SW480 (cell line): ENCODE measurements at regions not wholly inside any gene's neighbourhood (a gene's known extent, or its start where the extent isn't known, plus 50 kb on each side); places are given as distances from the start of the nearest gene placed in this dataset.
"Not testable (repeated sequence)": the region's sequence is repeated elsewhere in the genome, so short reads cannot be mapped to it uniquely, and the experiment has no call there.

Experiments used
- DNase-seq: peaks from one replicate; pipeline ENCODE4 v3.0.0-alpha.2; 2016; ENCODE audit warnings: low spot score

- not testable (repeated sequence) for DNase-seq
These were observed 88.6 kb upstream of the NFIL3 start for GRCh38 chr9:91512235-91512634.

- DNase-seq: no peak
These were observed 80.0 kb upstream of the NFIL3 start for GRCh38 chr9:91503673-91504081.

DNA sequence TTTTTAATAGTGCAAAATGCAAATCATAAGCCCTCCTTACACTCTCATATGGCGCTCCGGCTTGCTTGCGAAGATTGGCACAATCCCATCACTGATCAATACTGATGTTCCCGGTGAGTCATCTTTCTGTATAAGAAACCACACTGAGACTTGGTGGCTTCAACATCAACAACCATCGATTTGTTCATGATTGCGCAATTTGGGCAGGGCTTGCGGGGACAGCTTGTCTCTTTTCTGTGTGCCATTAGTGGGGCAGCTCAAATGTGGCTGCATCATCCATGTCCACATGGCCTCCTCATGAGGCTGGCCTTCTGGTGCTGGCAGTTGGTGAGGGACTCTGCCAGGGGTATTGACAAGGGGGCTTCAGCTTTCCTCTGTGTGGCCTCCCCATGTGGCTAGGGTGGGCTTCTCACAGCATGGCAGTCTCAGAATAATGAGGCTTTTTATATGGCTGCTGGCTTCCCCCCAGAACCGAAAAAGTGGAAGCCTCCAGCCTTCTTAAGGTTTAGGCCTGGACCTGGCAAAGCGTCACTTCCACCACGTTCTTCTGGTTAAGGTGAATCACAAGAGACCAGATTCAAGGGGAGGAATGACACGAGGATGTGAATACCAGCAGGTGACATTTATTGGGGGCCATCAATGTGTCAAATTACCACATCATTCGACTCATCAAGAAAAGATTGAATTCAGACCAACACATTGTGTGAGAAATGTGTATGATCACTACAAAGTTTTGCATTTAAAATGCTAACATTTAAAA lies 79.5 kb upstream of the NFIL3 start:
- no peak for DNase-seq

DNA sequence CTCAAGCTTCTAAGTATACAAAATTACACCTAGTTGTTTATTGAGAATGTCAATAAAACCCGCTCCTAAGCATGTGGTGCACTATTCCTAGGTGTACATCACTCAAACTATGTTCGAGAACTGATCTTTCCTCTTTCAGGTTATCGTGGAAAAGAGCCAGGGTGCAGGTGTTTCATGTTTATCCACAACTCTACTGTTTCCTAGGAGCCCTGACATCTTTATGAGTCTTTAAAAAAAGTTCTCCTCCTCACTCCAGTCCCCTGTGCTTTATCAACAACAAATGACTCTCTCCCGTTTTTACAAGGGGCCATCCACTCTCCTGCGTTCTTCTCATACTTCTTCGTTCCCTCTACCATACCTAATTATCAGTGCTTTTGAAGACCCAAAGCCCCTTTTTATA lies 78.8 kb upstream of the NFIL3 start:
- DNase-seq: no peak

GRCh38 chr9:91500509-91501014 lies 76.9 kb upstream of the NFIL3 start:
- peak; percentile 39 for DNase-seq

- no peak for DNase-seq
These were observed 72.7 kb upstream of the NFIL3 start for GRCh38 chr9:91496351-91496750.

DNA sequence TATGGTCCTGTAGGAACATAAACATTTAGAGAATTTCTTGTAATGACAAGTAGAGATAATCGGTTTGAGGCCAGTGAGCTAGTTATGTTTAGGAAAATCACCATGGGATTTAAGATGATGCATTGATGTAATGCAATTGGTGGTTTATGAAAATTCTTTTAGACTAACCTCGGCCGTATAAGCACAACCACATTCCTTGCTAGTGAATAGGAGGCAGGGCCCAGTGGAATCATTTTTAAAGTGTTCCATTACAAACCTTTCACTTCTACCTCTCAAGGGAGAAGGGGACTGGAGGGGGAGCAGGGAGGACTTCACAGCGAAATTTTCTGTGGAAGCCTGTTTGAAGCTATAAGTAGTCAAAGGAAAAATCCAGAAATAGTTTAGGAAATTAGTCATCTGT lies 71.8 kb upstream of the NFIL3 start:
- DNase-seq: peak; percentile 74

DNA sequence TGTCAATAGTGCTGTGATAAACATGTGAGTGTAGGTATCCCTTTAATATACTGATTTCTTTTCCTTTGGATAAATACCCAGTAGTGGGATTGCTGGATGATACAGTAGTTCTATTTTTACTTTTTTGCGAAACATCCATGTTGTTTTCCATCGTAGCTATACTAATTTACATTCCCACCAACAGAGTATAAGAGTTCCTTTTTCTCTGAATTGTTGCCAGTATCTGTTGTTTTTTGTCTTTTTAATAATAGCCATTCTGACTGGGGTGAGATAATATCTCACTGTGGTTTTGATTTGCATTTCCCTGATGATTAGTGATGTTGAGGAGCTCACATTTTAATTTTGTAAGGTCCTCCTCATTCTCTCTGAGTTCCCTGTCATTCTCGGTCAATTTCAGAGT lies 71.1 kb upstream of the NFIL3 start:
- no peak for DNase-seq

DNA sequence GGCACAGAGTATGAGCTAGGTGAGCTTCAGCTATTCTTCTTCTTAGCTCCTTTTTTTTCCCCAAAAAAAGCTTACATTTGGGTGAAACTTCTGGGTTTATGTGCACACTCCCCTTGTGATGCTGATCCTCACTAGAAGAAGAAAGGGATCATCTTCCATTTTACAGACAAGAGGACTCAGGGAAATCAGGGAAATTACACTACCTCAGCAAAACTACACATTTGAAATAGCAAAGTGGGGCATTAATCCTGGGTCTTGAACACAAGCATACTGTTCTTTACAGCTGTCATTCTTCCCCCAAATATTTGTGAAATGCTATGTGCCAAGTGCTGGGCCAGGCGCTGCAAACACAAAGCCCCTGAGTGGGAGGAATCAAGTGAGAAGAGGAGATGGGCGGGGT lies 68.6 kb upstream of the NFIL3 start:
- DNase-seq: no peak

DNA sequence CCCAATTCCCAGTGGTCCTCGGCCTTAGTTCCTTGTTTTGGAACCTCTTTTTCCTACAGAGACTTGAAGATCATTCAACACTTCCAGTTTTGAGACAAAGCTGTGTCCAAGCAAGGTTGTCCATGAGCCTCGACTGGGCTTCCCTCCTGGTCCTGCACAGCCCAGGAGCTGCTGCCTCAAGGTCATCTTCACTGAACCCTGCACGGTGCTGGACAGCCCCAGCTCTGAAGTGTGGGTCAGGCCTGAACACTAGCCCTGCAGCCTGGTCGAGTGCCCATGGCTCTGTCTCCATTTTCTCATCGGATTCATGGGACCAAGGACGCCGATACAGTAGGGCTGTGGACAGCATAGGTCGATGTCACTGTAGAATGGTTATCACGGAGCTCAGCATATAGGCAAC lies 68.0 kb upstream of the NFIL3 start:
- DNase-seq: no peak

DNA sequence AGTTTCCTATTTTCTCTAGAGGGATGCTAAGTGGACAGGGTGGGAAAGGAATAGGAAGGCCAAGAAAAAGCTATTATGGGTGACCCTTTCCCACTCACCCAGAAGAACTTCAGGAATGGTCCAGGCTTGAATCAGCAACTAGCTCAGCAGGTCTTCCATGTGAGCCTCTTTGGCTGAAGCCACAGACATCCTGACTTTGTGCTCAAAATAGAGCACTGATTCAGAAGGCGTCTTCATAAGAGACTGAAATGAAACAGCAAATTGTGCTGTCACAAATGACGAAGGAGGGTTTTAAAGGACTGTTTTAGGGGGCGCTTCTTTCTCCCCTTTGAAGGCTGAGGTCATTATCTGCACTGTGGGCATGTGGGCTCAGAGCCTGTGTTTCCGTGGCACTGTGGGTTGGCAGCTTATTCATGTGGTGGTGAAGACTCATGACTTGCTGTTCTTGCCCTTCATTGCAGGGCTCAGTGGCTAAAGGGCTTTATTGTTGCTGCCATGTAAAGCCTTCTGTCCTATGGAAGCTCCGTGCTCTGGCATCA lies 65.8 kb upstream of the NFIL3 start:
- DNase-seq: no peak

GRCh38 chr9:91488341-91488740 lies 64.7 kb upstream of the NFIL3 start:
- DNase-seq: no peak

GRCh38 chr9:91486699-91487497 lies 63.3 kb upstream of the NFIL3 start:
- DNase-seq: no peak

- no peak for DNase-seq
These were observed 61.4 kb upstream of the NFIL3 start for GRCh38 chr9:91485006-91485405.

GRCh38 chr9:91483835-91484234 lies 60.2 kb upstream of the NFIL3 start:
- no peak for DNase-seq

GRCh38 chr9:91483189-91483691 lies 59.6 kb upstream of the NFIL3 start:
- DNase-seq: no peak

- DNase-seq: no peak
These were observed 58.3 kb upstream of the NFIL3 start for GRCh38 chr9:91481972-91482371.

GRCh38 chr9:91477106-91477505 lies 53.5 kb upstream of the NFIL3 start:
- DNase-seq: peak; percentile 48

DNA sequence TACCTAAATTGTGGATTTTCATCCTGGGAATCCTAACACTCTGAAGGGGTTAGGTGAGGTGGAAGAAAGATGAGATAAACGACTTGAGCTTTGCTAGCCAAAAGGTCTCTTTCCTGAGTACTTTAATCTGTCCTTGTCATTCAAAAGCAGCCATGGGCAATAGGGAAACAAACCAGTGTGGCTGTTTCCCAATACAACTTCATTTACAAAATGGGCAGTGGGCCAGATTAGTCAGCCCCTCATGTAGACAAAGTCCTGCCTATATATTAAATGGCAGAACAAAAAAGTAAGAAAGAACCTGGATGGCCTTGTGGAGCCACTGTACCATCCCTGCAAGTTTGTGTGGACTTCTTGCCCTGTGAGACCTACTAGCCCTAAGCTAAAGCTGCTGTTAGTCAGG lies 51.0 kb upstream of the NFIL3 start:
- no peak for DNase-seq
